Kidney capillary endothelial cell (primary cell): ENCODE measurements at regions not wholly inside any gene's neighbourhood (a gene's known extent, or its start where the extent isn't known, plus 50 kb on each side); places are given as distances from the start of the nearest gene placed in this dataset.
A peak's percentile ranks its signal among the peaks of the same experiment; 100 is the strongest.

Experiments
- DNase-seq: peaks from one replicate; pipeline ENCODE4 v3.0.0-alpha.2; 2018; ENCODE audit warnings: low spot score

GRCh38 chr5:89929834-89930233 lies 479.7 kb downstream of the CETN3 start:
- DNase-seq = no peak

- DNase-seq = no peak
Observed at GRCh38 chr5:89929173-89929572, 480.4 kb downstream of the CETN3 start.

- DNase-seq = no peak
Observed at GRCh38 chr5:89922161-89922560, 487.4 kb downstream of the CETN3 start.

GRCh38 chr5:89917112-89917511 lies 492.4 kb downstream of the CETN3 start:
- no peak for DNase-seq

GRCh38 chr5:89916131-89916530 lies 493.4 kb downstream of the CETN3 start:
- no peak for DNase-seq

GRCh38 chr5:89908876-89909275 lies 500.7 kb downstream of the CETN3 start:
- DNase-seq = no peak

GRCh38 chr5:89904442-89904841 lies 505.1 kb downstream of the CETN3 start:
- no peak for DNase-seq

GRCh38 chr5:89901983-89902382 lies 507.6 kb downstream of the CETN3 start:
- no peak for DNase-seq

- DNase-seq = no peak
Observed at GRCh38 chr5:89901346-89901745, 508.2 kb downstream of the CETN3 start.

- DNase-seq = no peak
Observed at GRCh38 chr5:89900346-89900745, 509.2 kb downstream of the CETN3 start.

- DNase-seq = no peak
Observed at GRCh38 chr5:89899559-89899958, 510.0 kb downstream of the CETN3 start.

- DNase-seq = no peak
Observed at GRCh38 chr5:89893546-89893945, 516.0 kb downstream of the CETN3 start.

- no peak for DNase-seq
Observed at GRCh38 chr5:89885670-89886069, 523.9 kb downstream of the CETN3 start.

- no peak for DNase-seq
Observed at GRCh38 chr5:89883967-89884366, 525.6 kb downstream of the CETN3 start.

- peak; percentile 10 for DNase-seq
Observed at GRCh38 chr5:89878140-89879132, 531.1 kb downstream of the CETN3 start.

- no peak for DNase-seq
Observed at GRCh38 chr5:89871906-89872305, 537.6 kb downstream of the CETN3 start.

- DNase-seq = no peak
Observed at GRCh38 chr5:89869346-89869745, 540.2 kb downstream of the CETN3 start.

- DNase-seq = no peak
Observed at GRCh38 chr5:89866410-89866809, 543.1 kb downstream of the CETN3 start.

- no peak for DNase-seq
Observed at GRCh38 chr5:89864941-89865340, 544.6 kb downstream of the CETN3 start.

GRCh38 chr5:89857790-89858189 lies 551.8 kb downstream of the CETN3 start:
- DNase-seq = no peak

GRCh38 chr5:89855417-89855816 lies 554.1 kb downstream of the CETN3 start:
- DNase-seq = no peak

GRCh38 chr5:89851911-89852310 lies 557.6 kb downstream of the CETN3 start:
- no peak for DNase-seq

GRCh38 chr5:89850513-89850865 lies 559.1 kb downstream of the CETN3 start:
- DNase-seq = no peak
